HepG2 (cell line): ENCODE measurements at regions not wholly inside any gene's neighbourhood (a gene's known extent, or its start where the extent isn't known, plus 50 kb on each side); places are given as distances from the start of the nearest gene placed in this dataset.

ENCODE experiments used
- ATAC-seq: fragments of 200-7000 bp; cut with Tn5 transposase; 3 replicates; pipeline ENCODE4 v1.9.1; 2020; ENCODE audit warnings: mild to moderate bottlenecking, moderate library complexity
- BruUV-seq: library from RNA; stranded (reverse); fragments of 400-500 nt; replicated peaks from 2 replicates; lab custom pipeline; 2021; lab: Mats Ljungman, UMichigan
- CTCF ChIA-PET: fragments of 300-600 bp; formaldehyde crosslinking; extraction: SDS; loops from one replicate; lab custom pipeline; 2021; ENCODE audit warnings: low total read pairs, inconsistent platforms, low intra/inter-chr PET ratio; lab: Yijun Ruan, JAX
- POLR2A ChIA-PET: fragments of 350-600 bp; sonication (Branson Sonifier 250); formaldehyde crosslinking; loops from one replicate; lab custom pipeline; 2020; ENCODE audit warnings: antibody characterized with exemption, inconsistent platforms; lab: Yijun Ruan, JAX
- DNase-seq: peaks from one replicate; pipeline ENCODE4 v3.0.0-alpha.2; 2015; ENCODE audit warnings: low spot score
- FAIRE-seq: peaks from 3 replicates; lab custom pipeline; 2011; peaks lifted over from hg19 to GRCh38; lab: Jason Lieb, UNC
- H2AFZ ChIP-seq: one replicate; pipeline ENCODE4 v1.6.1; 2011; ENCODE audit warnings: low read length, inconsistent platforms
- H3K27ac ChIP-seq: fragments of 300-600 bp; 3 replicates; pipeline ENCODE4 v1.8.0; 2011; ENCODE audit warnings: mixed run types, mild to moderate bottlenecking, mixed read lengths, low read length, inconsistent platforms; ENCODE audit not compliant: insufficient read depth; ENCODE audit errors: extremely low read length
- H3K27me3 ChIP-seq, 2 experiments: fragments of 200-600 bp in 1 of 2; 2 replicates in 1 of 2; 3 replicates in 1 of 2; pipeline versions ENCODE4 v1.6.0 to v1.8.0; 2011; ENCODE audit warnings: low read length in 2 of 2, mild to moderate bottlenecking in 2 of 2, moderate library complexity in 2 of 2, inconsistent platforms in 1 of 2; ENCODE audit not compliant: insufficient read depth in 2 of 2, control insufficient read depth in 1 of 2
- H3K36me3 ChIP-seq, 2 experiments: fragments of 200-600 bp in 1 of 2; replicated peaks in 1 of 2; 2 replicates in 1 of 2; 3 replicates in 1 of 2; pipeline versions ENCODE4 v1.5.1 to v1.8.0; 2011; ENCODE audit warnings: low read length in 2 of 2, inconsistent platforms in 1 of 2; ENCODE audit not compliant: insufficient read depth in 2 of 2, control insufficient read depth in 1 of 2
- H3K4me1 ChIP-seq: 2 replicates; pipeline ENCODE4 v1.5.1; 2012; ENCODE audit warnings: low read length, inconsistent platforms; ENCODE audit not compliant: insufficient read depth
- H3K4me2 ChIP-seq: 2 replicates; pipeline ENCODE4 v1.6.0; 2011; ENCODE audit warnings: low read depth, low read length, inconsistent platforms
- H3K4me3 ChIP-seq, 3 experiments: fragments of 200-600 bp in 1 of 3; sonication (generic), shearing (Covaris generic) in 1 of 3; replicated peaks in 1 of 3; 2 replicates each; pipeline ENCODE4 v1.5.1; 2011 to 2016; ENCODE audit warnings: low read length in 3 of 3, inconsistent platforms in 2 of 3, low read depth in 2 of 3, mild to moderate bottlenecking in 2 of 3, control low read depth in 1 of 3, mixed read lengths in 1 of 3; ENCODE audit not compliant: insufficient read depth in 1 of 3
- H3K79me2 ChIP-seq: one replicate; pipeline ENCODE4 v1.6.1; 2011; ENCODE audit warnings: low read length, inconsistent platforms; ENCODE audit not compliant: insufficient read depth
- H3K9ac ChIP-seq: 2 replicates; pipeline ENCODE4 v1.6.0; 2011; ENCODE audit warnings: mild to moderate bottlenecking, low read depth, low read length, inconsistent platforms; ENCODE audit not compliant: insufficient read depth
- H3K9me3 ChIP-seq: 2 replicates; pipeline ENCODE4 v1.5.1; 2012; ENCODE audit warnings: mild to moderate bottlenecking, low read length
- H4K20me1 ChIP-seq: 2 replicates; pipeline ENCODE4 v1.6.0; 2011; ENCODE audit warnings: inconsistent platforms, mild to moderate bottlenecking, low read length, moderate library complexity; ENCODE audit not compliant: insufficient read depth
- GFI1 ChIP-seq: sonication (generic); formaldehyde crosslinking; IDR thresholded peaks from 2 replicates; pipeline ENCODE4 v1.5.0; 2020; ENCODE audit warnings: missing genetic modification reagents, mild to moderate bottlenecking, borderline replicate concordance
- HINFP ChIP-seq: sonication (generic); formaldehyde crosslinking; IDR thresholded peaks from 2 replicates; pipeline ENCODE4 v1.4.0; 2020; ENCODE audit warnings: low read depth, mild to moderate bottlenecking, missing genetic modification reagents
- PLRG1 ChIP-seq: fragments of 450-650 bp; conservative IDR thresholded peaks from 2 replicates; pipeline ENCODE4 v1.6.1; 2016
- POLR2AphosphoS2 ChIP-seq: IDR thresholded peaks from 2 replicates; pipeline ENCODE4 v1.6.1; 2011; ENCODE audit warnings: low read depth, low read length, improper control_type of control experiment
- SAP130 ChIP-seq: IDR thresholded peaks from 2 replicates; pipeline ENCODE4 v1.6.1; 2016; ENCODE audit warnings: low read depth
- STAT5B ChIP-seq: sonication (generic); formaldehyde crosslinking; IDR thresholded peaks from 2 replicates; pipeline ENCODE4 v1.4.0; 2020; ENCODE audit warnings: missing genetic modification reagents
- SYNCRIP ChIP-seq: fragments of 200-400 bp; formaldehyde crosslinking; IDR thresholded peaks from 2 replicates; pipeline ENCODE4 v1.6.1; 2018; ENCODE audit warnings: mild to moderate bottlenecking, low read depth, low read length; ENCODE audit not compliant: insufficient read depth
- ZNF121 ChIP-seq: sonication (generic); formaldehyde crosslinking; IDR thresholded peaks from 2 replicates; pipeline ENCODE4 v1.5.0; 2020; ENCODE audit warnings: mild to moderate bottlenecking, missing genetic modification reagents
- ZNF230 ChIP-seq: sonication (generic); formaldehyde crosslinking; IDR thresholded peaks from 2 replicates; pipeline ENCODE4 v1.4.0; 2020; ENCODE audit warnings: mild to moderate bottlenecking, missing genetic modification reagents
- ZNF503 ChIP-seq: sonication (generic); formaldehyde crosslinking; IDR thresholded peaks from 2 replicates; pipeline ENCODE4 v1.4.0; 2020; ENCODE audit warnings: missing genetic modification reagents
- ZNF776 ChIP-seq: sonication (generic); formaldehyde crosslinking; IDR thresholded peaks from 2 replicates; pipeline ENCODE4 v1.4.0; 2020; ENCODE audit warnings: mild to moderate bottlenecking, missing genetic modification reagents
- WGBS: methylation state at CpG from one replicate; pipeline ENCODE4 v1.1.6; 2017; ENCODE audit warnings: low lambda C conversion rate; 5-methylcytosine and 5-hydroxymethylcytosine counted together
- in situ Hi-C: cut with HindIII; loops from 2 replicates; pipeline ENCODE4 v1.10.0; 2017; ENCODE audit warnings: low pct_unique_long_range_greater_than_20kb; ENCODE audit not compliant: extremely low pct_ligation_motif_present
- intact Hi-C: fragments of 100-400 bp; cut with micrococcal nuclease; formaldehyde crosslinking; loops from one replicate; pipeline ENCODE4 v1.10.0; 2022; ENCODE audit not compliant: unreplicated experiment

GRCh38 chr22:19631899-19632667 is 82.2 kb upstream of the SEPTIN5 start (continued):
- TF ChIP-seq GFI1 (CRISPR knock-in tag) (no peak), POLR2AphosphoS2 (no peak), SAP130 (CRISPR knock-in tag) (0 out of 2 replicates have a peak, but pooled peaks have one; percentile 15), PLRG1 (no peak), SYNCRIP (no peak), ZNF776 (no peak), ZNF121 (no peak), ZNF230 (no peak), STAT5B (CRISPR knock-in tag) (no peak)
- TF ChIP-seq, all 625 proteins: peak for 9

GRCh38 chr22:19632668-19633148 is 81.6 kb upstream of the SEPTIN5 start:
- Histone ChIP-seq H3K27ac (no peak overlapping the region), H3K36me3 (no peaks in the 10 kb centered on the region), H3K27me3 (peaks cover 2 to 31% of the 10 kb centered on the region in 2 experiments; a peak in 4 of 5 replicates), H3K4me1 (peaks cover 12% of the 10 kb centered on the region; the same call in 1 of the 2 replicates), H3K4me2 (no peak overlapping the region), H3K79me2 (no peaks in the 10 kb centered on the region), H3K9me3 (no peaks in the 10 kb centered on the region), H4K20me1 (no peaks in the 10 kb centered on the region), H3K9ac (no peak overlapping the region), H2AFZ (no peak overlapping the region), H3K4me3 (no peak overlapping the region)
- DNase-seq (no peak), FAIRE-seq (no peak), ATAC-seq (no peak)
- in situ Hi-C loops (loop anchor here (10.0 kb wide), 1 partner anchor 338 kb away; the partner anchor contains the start of gene CLTCL1), intact Hi-C loops (loop anchor here (10.0 kb wide), 1 partner anchor 158 kb away; the partner anchor contains the start of genes CDC45 and UFD1)
- CTCF ChIA-PET: no interaction called here
- POLR2A ChIA-PET: no interaction called here
- WGBS: 69% methylated on average over 17 of the region's 17 CpGs
- TF ChIP-seq HINFP (CRISPR knock-in tag) (0 out of 2 replicates have a peak, but pooled peaks have one; percentile 53), ZNF503 (no peak)
- no TSS peak for BruUV-seq
